C4-2B (cell line): ENCODE measurements at regions not wholly inside any gene's neighbourhood (a gene's known extent, or its start where the extent isn't known, plus 50 kb on each side); places are given as distances from the start of the nearest gene placed in this dataset.

ENCODE experiments used
- H3K27ac ChIP-seq: fragments of 450-650 bp; 2 replicates; pipeline ENCODE4 v1.5.1; 2017
- ZFX ChIP-seq: fragments of 450-650 bp; IDR thresholded peaks from 2 replicates; pipeline ENCODE4 v1.6.1; 2017
- TF ChIP-seq, protein P1 (sequence below): fragments of 450-650 bp; conservative IDR thresholded peaks from 2 replicates; pipeline ENCODE4 v1.5.1; 2017; ENCODE audit warnings: mild to moderate bottlenecking

DNA sequence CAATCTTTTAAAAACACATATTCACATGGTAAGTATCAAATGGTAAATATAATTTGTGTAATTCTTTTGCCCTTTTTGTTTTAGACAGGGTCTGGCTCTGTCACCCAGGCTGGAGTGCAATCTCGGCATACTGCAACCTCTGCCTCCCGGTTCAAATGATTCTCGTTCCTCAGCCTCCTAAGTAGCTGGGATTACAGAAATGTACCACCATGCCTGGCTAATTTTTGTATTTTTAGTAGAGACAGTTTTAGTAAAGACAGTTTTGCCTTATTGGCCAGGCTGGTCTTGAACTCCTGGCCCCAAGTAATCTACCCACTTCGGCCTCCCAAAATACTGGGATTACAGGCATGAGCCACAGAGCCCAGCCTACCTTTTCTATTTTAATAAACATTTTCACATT is 182.2 kb downstream of the MYCN start:
- H3K27ac ChIP-seq: no peak overlapping the region
- TF ChIP-seq, protein P1, sequence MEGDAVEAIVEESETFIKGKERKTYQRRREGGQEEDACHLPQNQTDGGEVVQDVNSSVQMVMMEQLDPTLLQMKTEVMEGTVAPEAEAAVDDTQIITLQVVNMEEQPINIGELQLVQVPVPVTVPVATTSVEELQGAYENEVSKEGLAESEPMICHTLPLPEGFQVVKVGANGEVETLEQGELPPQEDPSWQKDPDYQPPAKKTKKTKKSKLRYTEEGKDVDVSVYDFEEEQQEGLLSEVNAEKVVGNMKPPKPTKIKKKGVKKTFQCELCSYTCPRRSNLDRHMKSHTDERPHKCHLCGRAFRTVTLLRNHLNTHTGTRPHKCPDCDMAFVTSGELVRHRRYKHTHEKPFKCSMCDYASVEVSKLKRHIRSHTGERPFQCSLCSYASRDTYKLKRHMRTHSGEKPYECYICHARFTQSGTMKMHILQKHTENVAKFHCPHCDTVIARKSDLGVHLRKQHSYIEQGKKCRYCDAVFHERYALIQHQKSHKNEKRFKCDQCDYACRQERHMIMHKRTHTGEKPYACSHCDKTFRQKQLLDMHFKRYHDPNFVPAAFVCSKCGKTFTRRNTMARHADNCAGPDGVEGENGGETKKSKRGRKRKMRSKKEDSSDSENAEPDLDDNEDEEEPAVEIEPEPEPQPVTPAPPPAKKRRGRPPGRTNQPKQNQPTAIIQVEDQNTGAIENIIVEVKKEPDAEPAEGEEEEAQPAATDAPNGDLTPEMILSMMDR: no peak
- no peak for TF ChIP-seq ZFX

DNA sequence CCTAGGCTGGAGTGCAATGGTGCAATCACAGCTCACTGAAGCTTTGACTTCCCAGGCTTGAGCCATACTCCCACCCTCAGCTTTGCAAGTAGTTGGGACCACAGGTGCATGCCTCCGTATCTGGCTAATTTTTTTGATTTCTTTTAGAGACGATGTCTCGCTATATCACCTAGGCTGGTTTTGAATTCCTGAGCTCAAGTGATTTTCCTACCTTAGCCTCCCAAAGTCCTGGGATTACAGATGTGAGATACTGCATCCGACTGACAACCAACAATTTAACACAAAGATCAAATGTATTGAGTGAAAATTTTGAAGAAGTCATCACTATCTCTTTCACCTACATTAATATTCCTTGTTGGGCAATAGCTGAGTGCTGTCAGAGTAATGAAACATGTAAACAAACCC is 181.6 kb downstream of the MYCN start:
- TF ChIP-seq, protein P1: no peak
- TF ChIP-seq ZFX: no peak
- H3K27ac ChIP-seq: no peak overlapping the region

- H3K27ac ChIP-seq: no peak overlapping the region
- no peak for TF ChIP-seq ZFX
- TF ChIP-seq, protein P1: no peak
Measured at GRCh38 chr2:16121231-16121985, 181.1 kb downstream of the MYCN start.

GRCh38 chr2:16120591-16121180 is 180.3 kb downstream of the MYCN start:
- no peak overlapping the region for H3K27ac ChIP-seq
- no peak for TF ChIP-seq ZFX
- TF ChIP-seq, protein P1: no peak

GRCh38 chr2:16119741-16120140 is 179.4 kb downstream of the MYCN start:
- no peak overlapping the region for H3K27ac ChIP-seq
- TF ChIP-seq ZFX: no peak
- TF ChIP-seq, protein P1: no peak

- no peak overlapping the region for H3K27ac ChIP-seq
- TF ChIP-seq, protein P1: no peak
- no peak for TF ChIP-seq ZFX
Measured at GRCh38 chr2:16118611-16119590, 178.6 kb downstream of the MYCN start.
